GM19239 (cell line): ENCODE measurements at regions not wholly inside any gene's neighbourhood (a gene's known extent, or its start where the extent isn't known, plus 50 kb on each side); places are given as distances from the start of the nearest gene placed in this dataset.

Source experiments
- DNase-seq: peaks from one replicate; pipeline ENCODE4 v3.0.0; 2011; ENCODE audit warnings: low spot score; ENCODE audit not compliant: insufficient read length
- FAIRE-seq: peaks from 2 replicates; lab custom pipeline; 2011; peaks lifted over from hg19 to GRCh38; lab: Jason Lieb, UNC

DNA sequence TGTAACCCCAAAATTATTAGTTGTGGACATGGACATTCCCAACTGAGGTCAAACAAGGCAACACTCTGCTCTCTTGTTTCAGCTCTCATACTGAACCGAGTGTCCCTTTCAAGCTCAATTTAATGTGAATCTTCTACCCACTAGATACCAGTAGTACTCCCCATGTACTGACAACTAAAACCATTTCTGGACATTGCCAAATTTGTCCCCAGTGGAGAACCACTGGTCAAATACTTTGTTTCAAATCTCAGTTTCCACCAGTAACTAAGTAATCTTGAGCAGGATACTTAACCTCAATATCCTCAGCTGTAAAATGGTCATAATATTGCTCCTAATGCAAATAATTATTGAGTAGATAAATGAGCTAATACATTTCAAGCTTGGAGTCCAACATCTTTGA is 566.0 kb downstream of the ZIC1 start:
- DNase-seq (no peak), FAIRE-seq (no peak)

DNA sequence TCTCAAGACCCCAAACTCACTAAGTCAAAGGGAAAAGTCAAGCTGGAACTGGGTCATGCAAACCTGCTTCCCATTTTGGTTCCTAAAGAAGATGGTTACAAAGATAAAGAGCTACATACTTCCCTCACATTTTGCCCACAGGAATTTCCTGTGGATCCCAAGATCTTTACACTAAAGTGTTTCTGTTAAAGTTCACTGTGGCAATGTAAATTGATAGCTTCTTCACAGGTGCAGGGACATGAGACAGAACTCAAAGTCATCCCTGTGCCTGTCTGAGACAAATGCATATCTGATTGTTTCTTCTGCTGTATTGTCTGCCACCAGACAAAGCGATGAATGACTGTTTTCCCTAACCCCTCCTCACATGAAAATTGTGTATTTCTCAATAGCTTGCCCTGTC is 567.8 kb downstream of the ZIC1 start:
- no peak for FAIRE-seq
- DNase-seq, result no peak

DNA sequence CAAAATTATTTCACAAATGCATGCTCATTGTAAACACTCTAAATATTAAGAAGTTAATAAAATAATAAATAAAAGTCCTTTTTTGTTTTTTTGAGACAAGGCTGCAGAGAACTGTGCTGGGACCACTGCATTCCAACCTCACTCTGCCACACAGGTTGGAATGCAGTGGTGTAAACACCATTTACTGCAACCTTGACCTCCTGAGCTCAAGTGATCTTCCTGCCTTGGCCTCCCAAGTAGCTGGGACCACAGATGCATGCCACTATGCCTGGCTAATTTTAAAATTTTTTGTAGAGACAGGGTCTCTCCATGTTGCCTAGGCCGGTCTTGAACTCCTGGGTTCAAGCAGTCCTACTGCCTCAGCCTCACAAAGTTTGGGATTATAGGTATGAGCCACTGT is 578.4 kb downstream of the ZIC1 start:
- FAIRE-seq (no peak), DNase-seq (no peak)

DNA sequence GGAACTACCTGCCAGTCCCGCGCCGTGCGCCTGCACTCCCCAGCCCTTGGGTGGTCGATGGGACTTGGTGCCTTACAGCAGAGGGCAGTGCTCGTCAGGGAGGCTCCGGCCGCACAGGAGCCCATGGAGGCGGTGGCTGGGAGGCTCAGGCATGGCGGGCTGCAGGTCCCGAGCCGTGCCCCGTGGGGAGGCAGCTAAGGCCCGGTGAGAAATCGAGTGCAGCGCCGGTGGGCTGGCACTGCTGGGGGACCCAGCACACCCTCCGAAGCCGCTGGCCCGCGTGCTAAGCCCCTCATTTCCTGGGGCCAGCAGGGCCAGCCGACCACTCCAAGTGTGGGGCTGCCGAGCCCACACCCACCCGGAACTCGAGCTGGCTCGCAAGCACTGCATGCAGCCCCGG is 580.2 kb downstream of the ZIC1 start:
- no peak for FAIRE-seq

DNA sequence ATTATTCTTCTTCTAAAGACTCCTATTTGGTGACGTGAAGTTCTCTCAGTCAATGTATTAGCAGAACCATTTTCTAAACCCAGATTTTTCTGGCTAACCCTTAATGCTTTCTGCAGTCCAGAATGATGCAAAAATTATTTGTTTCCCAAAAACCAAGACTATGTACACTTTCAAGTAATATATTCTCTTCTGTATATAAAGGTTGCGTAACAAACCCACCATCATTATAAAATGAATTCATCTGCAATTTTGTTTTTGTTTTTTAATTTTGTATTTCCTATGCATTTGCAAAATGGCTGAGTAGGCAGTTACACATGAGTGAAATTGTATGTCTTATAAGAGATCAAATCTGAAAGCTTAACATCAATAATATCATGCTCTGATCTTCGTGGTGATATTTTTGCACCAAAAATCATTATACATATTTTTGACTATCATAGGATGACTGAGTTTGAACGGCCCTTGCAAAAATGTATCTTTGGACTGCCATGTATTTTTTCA is 593.6 kb downstream of the ZIC1 start:
- no peak for DNase-seq
- no peak for FAIRE-seq

More for the DNA sequence above, 580.2 kb downstream of the ZIC1 start:
- no peak for DNase-seq

DNA sequence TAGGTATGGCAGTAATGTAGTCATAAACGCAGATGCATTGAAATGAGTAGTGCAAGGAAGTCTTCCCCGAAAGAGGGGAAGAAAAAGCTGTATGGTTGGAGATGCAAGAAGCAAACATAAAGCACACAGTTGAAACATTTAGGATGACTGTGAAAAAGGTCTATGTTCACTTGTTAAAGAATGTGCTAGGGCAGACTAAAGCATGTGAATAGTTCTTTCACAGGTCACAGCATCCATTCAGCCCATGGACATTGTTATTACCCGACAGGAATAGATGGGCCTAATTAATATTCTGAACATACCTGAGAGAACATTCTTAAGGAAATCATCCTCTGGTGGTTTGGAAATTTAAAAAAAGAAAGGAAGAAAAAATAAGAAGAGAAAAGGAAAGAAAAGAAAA is 595.2 kb downstream of the ZIC1 start:
- FAIRE-seq (no peak), DNase-seq (no peak)

DNA sequence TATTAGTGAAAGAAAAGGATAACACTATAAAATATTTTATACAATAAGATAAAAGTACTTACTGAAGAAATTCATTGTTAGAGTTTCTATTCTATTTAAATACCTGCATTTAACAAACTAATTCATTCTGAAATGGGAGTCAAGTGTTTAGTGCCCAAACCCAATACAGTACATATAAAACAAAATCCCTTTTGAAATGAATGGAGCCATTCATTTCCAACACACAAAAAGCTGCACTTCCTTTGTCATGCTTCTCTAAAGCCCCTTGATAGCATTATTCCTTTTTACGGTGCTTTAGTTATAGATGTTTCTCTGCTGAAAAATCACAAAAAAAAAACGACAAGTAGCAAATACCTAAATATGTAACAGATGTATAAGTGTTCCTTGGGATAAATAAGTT is 596.3 kb downstream of the ZIC1 start:
- no peak for FAIRE-seq
- DNase-seq, result no peak

DNA sequence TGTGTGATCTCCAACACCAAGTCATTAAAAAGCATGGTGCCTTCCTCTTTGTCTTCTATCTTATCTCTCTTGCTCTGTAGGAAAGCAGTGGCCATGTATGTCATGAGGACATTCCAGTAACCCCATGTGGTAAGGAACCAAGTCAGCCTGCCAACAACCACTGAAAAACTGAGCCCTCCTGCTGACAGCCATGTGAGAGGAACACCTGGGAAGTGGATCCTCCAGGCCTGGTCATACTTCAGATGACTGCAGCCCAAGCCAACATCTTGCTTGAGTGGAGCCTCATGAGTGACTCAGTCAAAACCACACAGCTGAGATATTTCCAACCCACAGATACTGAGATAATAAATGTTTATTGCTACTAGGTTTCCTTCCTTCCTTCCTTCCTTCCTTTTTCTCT is 597.3 kb downstream of the ZIC1 start:
- FAIRE-seq (no peak), DNase-seq (no peak)

DNA sequence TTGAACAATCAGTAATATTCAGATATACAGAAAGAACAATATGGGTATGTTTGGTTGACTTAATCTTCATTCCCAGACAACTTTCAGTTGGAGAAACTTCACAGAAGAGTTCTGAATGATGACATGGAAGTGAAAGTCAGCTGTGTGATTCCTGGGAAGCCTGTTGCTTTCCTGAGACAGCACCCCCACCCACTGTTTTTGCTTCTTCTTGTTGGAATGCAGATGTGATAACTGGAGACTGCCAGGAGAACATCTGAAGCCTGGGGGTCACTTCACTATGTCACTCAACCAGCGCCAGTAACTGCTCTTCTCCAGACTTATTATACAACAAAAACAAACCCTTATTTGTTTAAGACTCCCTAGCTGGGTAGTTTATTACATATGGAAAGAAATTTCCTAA is 599.4 kb downstream of the ZIC1 start:
- DNase-seq (no peak), FAIRE-seq (no peak)

DNA sequence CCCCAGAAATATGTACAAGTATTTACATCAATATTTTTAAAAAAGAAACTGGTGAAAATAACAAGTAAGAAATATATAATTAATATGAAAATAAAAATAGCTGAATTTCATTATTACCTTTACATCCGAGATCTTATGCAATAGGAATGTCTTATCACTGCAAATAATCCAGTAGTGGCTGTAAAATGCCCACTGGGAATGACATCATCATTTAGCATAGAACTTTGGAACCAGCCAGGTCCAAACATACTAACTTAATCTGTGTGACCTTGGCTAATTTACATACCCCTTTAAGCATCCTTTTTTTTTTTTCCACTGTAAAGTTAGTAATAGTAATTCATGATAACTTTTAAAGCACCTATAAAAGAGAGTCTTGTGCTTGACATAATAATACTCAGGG is 611.7 kb downstream of the ZIC1 start:
- FAIRE-seq, result no peak
- DNase-seq, result no peak

DNA sequence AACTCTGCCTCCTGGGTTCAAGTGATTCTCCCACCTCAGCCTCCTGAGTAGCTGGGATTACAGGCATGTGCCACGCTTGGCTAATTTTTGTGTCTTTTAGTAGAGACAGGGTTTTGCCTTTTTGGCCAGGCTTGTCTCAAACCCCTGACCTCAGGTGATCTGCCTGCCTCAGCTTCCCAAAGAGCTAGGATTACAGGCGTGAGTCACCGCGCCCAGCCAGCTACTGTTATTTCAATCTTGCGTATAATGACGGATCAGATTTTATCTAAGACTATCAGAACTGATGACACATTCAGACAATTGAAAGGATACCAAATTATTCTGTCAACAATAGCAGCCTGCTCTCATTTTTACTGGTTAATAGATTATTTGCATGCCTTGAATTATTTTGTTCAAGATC is 612.2 kb downstream of the ZIC1 start:
- DNase-seq (no peak), FAIRE-seq (no peak)

DNA sequence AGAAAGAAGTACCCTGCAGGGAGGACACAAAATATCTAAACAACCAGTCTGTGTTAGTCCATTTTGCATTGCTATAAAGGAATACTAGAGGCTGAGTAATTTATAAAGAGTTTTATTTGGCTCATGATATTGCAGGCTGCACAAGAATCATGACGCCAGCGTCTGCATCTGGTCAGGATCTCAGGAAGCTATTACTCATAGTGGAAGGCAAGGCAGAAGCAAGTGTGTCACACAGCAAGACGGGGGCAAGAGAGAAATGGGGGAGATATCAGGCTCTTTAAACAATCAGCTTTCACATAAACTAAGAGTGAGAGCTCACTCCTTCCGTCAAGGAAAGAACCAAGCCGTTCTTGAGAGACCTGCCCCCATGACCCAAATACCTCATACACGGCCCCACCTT is 614.8 kb downstream of the ZIC1 start:
- no peak for DNase-seq
- no peak for FAIRE-seq

DNA sequence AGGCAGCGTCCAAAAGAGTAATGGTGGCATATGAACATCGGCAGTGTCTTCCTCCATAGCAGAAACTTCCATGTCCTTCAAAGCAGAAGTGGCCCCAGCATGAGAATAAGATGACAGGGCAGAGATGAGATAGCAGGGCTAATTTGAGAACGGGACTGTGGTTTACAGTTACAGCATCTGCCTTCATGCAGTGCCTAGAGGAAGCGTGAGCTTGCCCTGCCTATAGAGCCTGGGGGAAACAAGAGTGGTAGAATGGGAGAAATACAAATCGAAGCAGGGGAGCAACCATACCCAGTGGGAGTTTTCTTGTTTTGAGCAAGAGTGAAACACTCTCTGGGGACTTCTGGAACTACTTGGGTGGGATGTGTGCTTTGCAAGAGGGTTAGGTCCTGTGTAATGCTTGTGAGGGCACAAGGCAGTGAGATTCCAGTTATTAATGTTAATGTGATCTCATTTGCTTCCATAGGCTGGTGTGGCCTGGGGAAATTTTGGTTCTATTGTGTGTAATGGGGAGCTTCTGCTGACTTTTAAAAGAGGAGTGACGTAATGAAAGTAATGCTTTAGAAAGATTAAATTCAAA is 616.9 kb downstream of the ZIC1 start:
- FAIRE-seq, result no peak
- DNase-seq, result no peak

DNA sequence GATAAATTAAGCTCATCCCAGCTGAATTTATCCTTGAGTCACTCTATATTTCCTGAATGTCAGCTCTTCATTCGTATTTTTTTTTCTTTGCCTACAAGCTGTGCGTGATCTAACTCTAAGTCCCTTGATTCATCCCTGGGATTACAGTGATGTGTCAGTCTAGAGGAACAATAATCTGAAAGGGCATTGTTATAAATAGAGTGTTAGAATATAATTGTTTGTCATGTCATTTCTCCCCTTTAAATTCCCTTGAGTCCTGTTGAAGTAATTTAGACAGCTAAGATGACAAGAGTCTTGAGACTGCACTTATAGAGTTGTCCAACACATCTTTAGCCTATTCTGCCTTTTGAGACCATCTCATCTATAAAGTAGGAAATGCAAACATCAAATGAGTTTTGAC is 621.8 kb downstream of the ZIC1 start:
- FAIRE-seq (no peak), DNase-seq (no peak)

DNA sequence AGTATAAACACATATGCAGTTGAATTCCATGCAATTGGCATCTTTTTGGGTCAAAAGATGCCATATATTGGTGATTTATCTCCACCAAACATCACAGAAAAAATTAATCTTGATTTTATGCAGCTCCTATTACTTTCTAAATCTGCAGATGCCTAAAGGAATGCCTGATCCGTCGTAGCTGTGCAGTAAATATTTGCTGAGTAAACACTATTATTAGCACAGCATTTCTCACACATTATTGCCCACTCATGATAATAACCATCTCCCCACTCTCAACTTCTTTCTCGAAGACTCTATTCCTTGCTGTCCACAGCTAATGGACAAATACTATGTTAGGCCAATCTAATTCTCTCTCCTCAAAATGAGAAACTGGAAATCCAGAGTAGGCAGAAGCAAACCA is 625.2 kb downstream of the ZIC1 start:
- DNase-seq (no peak), FAIRE-seq (no peak)

DNA sequence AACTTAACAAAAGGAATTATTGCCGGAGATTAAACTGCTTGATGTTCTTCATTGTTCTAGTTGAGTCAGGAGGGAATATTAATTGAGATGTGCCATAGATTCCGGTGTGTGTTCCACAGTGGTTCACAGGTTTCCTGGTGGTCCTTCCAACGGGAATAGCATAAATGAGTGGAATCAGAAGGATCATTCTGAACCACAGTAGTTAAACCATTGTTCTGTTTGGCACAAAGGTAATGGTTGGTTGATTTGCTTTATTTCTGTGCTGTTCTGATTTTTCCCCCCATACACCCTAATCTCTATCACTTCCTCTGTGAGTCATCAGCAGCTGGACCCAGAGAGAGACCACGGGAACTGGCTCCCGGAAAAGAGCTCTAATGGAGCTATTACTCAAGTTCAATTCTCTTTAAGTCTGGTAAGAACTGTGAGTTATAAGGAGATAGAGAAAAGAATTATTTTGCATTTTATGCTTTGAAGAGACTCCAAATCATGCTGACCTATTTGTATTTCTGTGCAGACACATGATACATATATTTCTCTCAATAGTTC is 627.2 kb downstream of the ZIC1 start:
- FAIRE-seq (no peak), DNase-seq (no peak)

DNA sequence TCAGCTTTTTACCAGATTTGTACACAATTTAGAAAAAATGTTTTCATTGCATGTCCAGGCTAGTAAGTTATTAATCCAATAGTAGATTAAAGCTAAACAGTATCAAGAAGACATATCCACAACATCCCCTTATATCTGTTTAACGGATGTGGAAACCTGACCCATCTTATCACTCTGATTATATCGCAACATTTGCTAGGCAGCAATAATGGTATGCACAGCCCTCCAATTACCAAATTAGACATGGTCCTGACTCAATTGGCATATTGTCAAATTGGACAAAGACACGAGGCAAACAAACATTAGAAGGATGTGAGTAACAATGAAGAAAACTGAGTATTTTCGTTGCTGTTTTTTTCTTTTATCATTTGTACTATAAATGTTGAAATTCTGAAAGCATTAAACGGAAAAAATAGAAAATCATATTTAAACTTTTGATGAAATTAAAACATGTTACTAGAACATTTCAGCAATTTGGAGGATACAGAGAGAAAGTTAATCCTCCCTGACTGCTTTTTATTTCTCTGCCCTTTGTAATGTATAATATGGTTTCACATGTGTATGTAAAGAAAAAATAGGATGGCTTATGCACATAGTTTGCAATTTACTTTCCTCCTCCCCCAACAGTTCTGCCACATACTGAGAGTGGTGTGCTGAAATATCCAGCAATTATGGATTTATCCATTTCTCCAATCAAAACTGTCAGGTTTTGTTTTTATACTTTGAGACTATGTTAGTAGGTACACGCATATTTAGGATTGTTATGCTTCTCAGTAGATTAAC is 633.7 kb downstream of the ZIC1 start:
- no peak for DNase-seq
- no peak for FAIRE-seq

DNA sequence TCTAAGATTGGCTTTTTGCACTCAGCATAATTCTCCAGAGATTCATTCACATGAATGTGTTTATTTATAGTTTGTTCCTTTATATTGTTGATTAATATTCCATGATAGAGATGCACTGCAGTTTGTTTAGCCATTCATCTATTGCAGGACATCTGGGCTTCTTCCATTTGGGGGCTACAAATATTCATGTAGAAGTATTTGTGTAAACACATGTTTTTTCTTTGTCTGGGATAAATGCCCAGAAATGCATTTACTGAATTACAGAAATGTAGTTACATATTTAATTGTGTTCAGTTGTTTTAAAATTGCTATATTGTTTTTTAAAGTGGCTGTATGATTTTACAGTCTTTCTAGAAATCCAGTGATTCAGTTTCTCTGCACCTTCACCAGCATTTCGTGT is 635.0 kb downstream of the ZIC1 start:
- FAIRE-seq (no peak), DNase-seq (no peak)

DNA sequence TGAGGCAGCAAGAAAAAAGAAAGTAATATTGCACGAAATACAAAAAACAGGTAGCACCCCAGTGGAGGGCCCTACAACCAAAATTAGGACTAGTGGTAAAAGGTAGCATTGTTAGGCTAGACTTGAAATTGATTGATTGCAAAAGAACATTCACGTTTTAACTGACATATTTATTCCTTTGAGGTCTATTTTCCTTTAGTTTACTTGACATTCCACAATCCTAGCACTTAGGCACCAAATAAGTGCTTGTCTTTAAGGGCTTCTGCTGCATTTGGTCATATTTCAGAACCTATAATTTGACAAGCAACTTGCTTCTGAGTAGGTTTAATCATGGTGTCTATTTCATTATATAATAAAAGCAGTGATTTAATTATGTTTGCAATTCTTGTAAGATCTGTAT is 642.7 kb upstream of the AGTR1 start:
- DNase-seq, result no peak
- FAIRE-seq, result no peak

DNA sequence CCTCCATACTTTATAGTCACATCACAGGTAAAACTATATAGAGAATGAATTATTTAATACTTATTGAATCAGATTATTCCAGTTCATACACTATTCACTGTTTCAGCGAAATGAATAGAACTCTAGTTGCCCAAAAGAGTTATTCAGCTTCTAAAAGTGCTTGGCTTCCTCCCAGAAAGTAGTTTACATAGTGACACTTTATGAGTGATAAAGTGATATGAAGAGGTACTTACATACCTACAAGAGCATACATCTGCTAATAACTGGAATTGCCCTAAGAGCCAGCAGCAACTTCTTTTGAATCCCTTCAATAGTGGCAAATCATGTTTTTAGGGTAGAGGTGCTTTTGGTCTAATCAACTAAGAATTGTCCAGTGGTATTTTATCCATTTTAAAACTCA is 635.1 kb upstream of the AGTR1 start:
- no peak for FAIRE-seq
- no peak for DNase-seq

DNA sequence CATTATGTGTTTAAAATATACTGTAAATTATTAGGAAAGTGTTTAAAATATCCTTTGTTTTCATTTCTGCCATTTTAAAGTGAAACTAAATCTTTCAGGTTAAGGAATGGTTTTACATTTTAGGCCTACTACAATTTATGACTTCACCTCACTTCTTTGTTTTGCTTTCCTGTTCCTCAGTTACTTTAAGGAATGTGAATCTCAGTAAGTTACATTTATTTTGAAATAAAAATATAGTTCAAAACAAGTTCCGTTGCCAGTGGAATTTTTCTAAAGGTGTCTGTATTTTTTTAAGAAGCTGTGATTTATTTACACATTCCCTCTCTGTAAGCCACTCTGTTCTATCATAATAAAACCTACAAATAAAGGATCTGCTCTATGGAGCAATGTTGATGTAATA is 630.9 kb upstream of the AGTR1 start:
- no peak for DNase-seq
- no peak for FAIRE-seq

DNA sequence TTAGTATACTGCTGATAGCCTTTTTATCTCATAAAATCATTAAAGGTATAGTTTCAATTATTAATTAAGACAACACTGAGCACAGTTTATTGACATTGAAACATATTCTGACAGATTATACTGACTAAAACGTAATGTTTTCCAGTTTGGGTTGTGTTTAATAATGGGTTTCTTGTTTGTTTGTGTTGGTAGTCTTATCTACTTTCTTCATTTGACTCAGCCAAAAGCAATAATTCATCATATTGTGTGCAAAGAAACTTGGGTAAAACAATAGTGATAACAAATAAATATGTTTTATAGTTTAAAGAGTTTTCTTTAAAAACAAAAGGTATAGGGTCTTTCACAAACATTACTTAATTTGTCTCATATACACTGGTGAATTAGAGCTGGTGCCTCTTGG is 629.2 kb upstream of the AGTR1 start:
- DNase-seq (no peak), FAIRE-seq (no peak)
